ENCODE measurements at regions not wholly inside any gene's neighbourhood (a gene's known extent, or its start where the extent isn't known, plus 50 kb on each side); places are given as distances from the start of the nearest gene placed in this dataset.
"Not testable (repeated sequence)": the region's sequence is repeated elsewhere in the genome, so short reads cannot be mapped to it uniquely, and the experiment has no call there.

GRCh38 chr3:89946884-89947283, 839.5 kb downstream of the EPHA3 start:
- DNase-seq = no peak

DNA sequence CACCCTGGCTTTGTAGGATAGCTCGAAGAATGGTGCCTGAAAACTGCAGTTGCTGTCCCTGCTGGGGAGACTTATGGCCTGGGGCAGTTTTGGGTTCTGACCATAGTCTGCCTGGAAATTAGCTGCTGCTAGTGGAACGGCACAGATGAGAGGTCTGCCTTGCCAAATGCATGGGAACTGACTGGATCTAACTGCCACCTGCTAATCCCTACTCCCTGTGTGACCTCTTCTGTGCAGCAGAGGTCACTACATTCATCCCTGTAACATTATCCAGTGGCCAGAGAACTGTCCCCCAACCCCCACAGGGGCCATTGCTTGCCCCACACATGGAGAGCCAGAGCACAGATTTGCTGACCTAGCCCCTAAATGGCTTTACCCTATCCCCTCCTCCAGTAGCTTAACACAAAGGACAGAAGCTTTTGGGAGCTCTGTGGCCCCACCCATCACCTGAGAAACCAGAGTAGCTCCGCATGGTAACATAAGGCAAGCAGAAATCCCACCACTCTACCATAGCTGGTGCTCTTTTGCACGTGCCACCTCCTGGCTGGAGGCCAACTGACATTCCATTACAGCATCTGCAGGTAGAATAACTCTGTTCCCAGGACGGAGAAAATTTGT, 840.0 kb downstream of the EPHA3 start:
- no peak for DNase-seq

GRCh38 chr3:89948008-89948407, 840.6 kb downstream of the EPHA3 start:
- no peak for DNase-seq

GRCh38 chr3:89950772-89951171, 843.4 kb downstream of the EPHA3 start:
- DNase-seq = no peak

GRCh38 chr3:89954137-89954536, 846.7 kb downstream of the EPHA3 start:
- DNase-seq = no peak

DNA sequence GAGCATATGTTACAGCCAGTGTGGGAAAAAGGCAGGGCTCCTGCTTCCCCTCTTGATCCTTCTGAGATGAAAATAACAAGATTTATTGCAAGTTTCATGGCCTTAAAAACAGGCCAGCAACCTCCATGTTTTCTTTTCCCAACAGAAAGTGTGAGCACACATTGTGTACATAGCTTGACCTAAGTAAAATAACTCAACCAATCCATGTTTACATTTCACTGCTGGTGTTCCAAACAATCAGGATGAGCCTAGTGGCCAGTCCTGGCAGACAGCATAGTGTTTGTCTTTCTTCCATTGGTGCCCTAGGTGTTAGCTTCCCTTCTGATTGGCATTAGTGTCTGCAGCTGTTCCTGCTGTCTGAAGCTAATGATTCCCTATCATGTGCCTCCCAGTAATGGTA, 847.7 kb downstream of the EPHA3 start:
- DNase-seq = no peak

DNA sequence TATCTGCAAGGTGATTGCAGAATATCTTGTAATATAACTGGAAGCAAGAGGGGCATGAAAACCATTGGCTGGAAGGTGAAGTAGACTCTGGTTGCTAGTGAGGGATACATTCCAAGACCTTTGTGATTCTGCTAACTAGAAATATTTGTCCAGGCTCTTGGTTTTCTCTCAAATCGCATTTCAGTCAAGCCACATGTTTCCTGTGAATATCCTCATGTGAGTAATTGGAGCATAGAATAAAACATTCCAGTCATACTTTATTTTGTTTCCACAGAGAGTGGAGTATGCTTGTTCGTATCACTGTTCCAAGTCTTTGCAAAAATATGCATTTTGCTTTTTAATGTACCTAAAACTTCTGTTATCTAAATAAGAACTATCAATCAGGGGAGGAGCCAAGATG, 850.0 kb downstream of the EPHA3 start:
- no peak for DNase-seq

- DNase-seq = not testable (repeated sequence)
These were observed 850.7 kb downstream of the EPHA3 start for GRCh38 chr3:89958163-89958562.

GRCh38 chr3:89964347-89964746, 856.9 kb downstream of the EPHA3 start:
- no peak for DNase-seq

DNA sequence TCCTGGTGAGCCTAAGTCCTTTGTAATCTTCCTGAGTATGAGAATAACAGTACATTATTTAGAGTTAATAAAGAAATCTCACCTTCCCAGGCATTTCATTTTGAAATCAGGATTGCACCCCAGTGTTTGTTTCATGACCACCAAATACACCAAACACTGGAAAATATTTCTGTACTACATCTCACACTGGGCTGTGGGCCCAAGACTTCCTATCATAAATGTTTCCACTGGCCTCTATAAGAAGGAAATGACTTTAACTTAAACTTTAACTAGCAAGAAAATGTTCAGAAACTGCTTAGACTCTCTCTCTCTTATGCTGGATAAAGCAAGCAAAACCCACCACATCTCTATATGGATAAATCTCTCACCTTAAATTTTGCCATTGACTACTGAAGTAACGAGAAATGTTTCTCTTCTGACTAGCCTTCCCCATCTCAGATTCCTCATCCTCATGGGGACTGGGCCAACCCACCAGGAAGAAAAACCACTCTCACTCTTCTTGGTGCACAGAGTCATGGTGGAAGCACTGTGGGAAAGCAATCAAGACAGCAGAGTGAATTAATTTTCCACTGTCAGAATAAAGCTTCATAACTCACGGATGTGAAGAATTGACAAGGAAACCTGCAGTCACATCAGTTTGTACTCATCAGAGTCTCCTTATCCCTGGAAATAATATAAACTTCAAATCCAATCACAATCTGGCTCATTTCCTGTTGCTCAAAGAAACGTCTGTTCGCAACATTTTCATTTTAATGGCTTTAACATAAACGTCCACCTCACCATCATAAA, 859.6 kb downstream of the EPHA3 start:
- DNase-seq = no peak

GRCh38 chr3:89971329-89971728, 863.9 kb downstream of the EPHA3 start:
- DNase-seq = no peak

DNA sequence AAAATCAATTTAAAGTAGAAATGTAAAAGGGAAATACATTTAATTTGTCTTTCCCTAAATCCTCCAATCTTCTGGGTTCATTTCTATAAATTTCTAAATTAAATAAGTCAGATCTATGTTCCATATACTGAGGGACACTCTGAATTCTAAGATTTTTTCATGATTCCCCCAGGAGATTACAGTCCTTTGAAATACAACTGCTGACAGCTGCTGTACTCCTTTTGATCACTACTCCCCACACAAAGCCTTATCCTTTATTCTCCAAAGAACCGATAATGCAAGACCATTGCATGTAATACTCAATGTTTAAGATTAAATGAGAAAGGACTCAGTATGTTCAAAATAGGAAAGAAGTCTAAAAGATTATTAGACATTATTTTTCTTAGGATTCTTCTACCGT, 865.7 kb downstream of the EPHA3 start:
- DNase-seq = no peak

GRCh38 chr3:89974903-89975519, 867.6 kb downstream of the EPHA3 start:
- no peak for DNase-seq

DNA sequence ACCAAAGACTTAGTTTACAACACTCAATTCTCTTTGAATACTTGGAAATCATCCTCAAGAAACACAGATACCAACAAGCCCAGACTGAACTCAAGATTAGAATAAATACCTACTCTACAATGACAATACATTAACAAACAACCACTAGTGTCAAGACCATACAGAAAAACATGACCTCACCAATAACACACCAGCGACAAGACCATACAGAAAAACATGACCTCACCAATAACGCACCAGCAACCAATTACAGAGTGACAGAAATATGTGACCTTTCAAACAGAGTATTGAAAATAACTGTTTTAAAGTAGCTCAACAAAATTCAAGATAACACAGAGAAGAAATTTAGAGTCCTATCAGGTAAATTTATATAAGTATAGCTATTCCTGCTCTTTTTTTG, 876.0 kb downstream of the EPHA3 start:
- DNase-seq = no peak

- DNase-seq = no peak
These were observed 897.9 kb downstream of the EPHA3 start for GRCh38 chr3:90005281-90005847.

DNA sequence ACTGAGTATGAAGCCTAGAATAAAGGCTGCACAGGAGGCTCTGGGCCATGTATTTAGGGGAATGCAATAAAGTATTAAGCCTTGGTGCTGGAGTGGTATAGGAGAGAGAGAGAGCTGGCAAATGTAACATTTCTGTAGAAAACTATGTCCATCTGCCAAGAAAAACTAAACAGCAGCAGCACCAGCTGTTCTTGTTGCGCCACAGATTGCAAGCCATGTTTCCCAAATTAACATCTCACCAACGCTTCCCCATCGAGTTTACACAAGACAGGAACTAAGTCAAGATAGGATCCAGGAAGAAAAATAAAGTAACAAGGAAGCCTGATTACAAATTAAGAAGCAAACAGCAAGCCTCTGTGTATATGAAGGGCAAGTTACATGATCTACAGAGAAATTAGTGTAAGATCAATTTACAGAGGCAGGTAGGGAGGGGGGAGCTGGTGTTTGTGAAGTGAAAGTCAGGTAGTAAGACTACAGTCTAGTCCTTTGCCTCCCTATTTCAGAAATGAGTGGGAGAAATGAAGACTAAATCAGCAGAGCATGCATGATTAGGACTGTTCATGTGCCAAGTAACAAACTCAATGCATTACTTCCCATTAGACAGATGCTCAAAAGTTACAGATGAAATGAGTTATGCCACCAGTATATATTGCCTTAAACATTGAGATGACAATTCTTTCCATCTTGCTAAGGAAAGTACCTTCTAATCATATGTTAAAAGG, 900.5 kb downstream of the EPHA3 start:
- DNase-seq = no peak

DNA sequence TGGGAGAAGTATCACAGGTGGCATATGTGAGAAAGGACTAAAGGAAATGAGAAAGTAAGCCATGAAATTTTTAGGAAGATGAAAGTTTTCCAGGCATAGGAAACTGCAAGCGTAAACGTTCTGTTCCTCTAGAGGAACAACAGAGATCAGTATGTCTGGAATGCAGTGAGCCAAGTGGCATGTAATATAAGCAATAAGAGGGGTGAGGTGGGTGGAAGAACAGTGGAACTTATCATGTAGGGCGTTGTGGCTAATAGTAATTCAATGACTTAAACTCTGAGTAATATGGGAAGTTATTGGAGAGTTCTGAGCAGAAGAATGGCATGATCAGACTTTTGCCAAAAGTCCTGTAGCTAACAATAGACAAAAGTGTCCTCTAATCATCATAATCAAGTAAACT, 902.9 kb downstream of the EPHA3 start:
- no peak for DNase-seq

DNA sequence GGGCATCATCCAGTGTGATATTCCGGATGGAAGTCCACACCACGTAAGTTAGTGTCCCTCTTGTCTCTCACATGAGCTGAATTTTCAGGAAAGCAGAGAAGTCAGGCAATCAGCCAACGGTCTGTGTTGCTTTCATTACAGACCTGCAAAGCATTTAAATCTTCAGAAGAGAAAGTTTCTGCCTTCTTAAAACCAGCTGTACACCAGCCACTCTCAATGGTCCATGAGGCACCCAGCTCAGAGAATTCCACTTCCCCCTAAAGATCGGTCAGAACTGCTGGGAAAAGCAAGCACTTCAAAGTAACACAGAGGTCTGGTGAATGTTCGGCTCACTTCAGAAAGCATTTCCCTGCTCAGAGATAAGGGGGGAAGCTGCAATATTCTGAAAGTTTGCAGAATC, 903.7 kb downstream of the EPHA3 start:
- no peak for DNase-seq

DNA sequence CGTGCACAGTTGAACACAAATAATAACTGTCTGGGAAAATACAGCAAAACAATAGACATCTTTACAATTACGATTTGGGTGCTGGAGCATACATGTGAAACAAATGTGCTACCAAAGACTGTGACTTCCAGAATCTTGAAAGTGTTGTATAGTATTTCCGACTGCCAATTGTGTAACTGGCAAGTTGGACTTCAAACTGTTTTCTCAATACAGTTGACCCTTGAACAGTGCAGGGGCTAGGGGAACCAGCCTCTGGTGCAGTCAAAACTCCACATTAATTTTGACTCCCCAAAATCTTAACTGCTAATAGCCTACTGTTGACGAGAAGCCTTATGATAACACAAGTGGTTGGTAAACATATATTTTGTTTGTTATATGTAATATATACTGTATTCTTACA, 904.2 kb downstream of the EPHA3 start:
- DNase-seq = no peak

GRCh38 chr3:90011996-90012395, 904.6 kb downstream of the EPHA3 start:
- no peak for DNase-seq

DNA sequence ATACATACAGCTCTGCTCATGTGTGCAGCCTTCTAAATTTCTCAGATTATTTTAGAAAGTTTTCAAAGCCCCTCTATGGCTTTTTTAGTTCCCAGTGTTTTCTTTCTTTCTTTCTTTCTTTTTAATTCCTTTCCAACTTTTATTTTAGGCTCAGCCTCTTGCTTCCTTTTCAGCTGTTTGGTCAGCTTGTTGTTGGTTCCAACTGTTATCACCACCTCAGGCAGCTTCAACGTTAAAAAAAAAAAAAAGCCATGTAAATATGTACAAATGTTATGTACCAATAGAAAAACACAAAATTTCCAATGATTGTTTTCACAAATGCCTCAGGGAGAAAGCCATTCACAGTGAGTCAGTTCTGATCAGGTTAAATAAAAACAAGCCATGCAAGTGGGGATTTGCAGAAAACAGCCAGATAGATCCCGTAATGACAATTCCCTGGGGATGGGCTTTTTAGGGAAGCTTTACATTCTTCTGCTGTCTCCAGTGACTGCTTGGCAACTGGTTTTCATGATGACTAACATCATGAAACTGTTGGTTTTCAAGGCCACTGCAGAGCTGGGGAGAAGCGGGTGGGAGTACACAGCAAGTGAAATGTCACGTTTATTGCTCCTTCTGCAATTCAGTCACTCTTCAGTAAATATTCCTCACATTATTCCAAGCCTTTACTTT, 908.4 kb downstream of the EPHA3 start:
- no peak for DNase-seq

GRCh38 chr3:90016555-90016954, 909.1 kb downstream of the EPHA3 start:
- DNase-seq = no peak

GRCh38 chr3:90018779-90019178, 911.4 kb downstream of the EPHA3 start:
- no peak for DNase-seq
